ENCODE measurements at regions not wholly inside any gene's neighbourhood (a gene's known extent, or its start where the extent isn't known, plus 50 kb on each side); places are given as distances from the start of the nearest gene placed in this dataset.

DNA sequence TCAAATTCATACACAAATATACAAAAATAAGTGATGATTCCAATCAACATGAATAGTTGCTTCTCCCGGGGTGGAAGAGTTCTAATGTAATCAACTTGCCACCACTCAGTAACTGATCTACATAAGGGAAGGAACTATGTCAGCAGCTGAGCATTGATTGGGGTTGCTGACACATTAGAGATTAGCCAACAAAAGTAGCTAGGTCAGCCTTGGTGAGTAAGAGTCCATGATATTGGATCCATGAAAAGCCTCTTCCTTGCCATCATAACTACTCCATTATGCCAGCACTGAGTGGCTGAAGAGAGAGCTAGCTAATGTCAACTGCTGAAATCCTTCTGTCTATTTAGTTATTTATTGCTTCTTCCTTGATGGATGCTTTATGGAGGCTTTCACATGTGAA lies 309.8 kb downstream of the NFIB start:
- in situ Hi-C loops (cut with MboI) (no loop called here), intact Hi-C loops (cut with micrococcal nuclease; ENCODE audit: unreplicated experiment) (no loop called here)
- no peaks in the 10 kb centered on the region for H3K36me3 ChIP-seq (ENCODE audit: control insufficient read depth in 2 of 2, insufficient read depth in 2 of 2, low read length in 1 of 2)
- H3K27ac ChIP-seq (ENCODE audit: control insufficient read depth, insufficient read depth), result no peak overlapping the region
- no peak overlapping the region for H3K4me2 ChIP-seq (ENCODE audit: control insufficient read depth, insufficient read depth)
- no peak for TF ChIP-seq HCFC1 (IDR thresholded peaks at IDR 0.05; ENCODE audit: low read length)
- TF ChIP-seq POLR2A (IDR thresholded peaks at IDR 0.05; ENCODE audit: low read depth, low read length), result no peak
- TF ChIP-seq, protein P1, sequence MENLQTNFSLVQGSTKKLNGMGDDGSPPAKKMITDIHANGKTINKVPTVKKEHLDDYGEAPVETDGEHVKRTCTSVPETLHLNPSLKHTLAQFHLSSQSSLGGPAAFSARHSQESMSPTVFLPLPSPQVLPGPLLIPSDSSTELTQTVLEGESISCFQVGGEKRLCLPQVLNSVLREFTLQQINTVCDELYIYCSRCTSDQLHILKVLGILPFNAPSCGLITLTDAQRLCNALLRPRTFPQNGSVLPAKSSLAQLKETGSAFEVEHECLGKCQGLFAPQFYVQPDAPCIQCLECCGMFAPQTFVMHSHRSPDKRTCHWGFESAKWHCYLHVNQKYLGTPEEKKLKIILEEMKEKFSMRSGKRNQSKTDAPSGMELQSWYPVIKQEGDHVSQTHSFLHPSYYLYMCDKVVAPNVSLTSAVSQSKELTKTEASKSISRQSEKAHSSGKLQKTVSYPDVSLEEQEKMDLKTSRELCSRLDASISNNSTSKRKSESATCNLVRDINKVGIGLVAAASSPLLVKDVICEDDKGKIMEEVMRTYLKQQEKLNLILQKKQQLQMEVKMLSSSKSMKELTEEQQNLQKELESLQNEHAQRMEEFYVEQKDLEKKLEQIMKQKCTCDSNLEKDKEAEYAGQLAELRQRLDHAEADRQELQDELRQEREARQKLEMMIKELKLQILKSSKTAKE (IDR thresholded peaks at IDR 0.05; ENCODE audit: low read depth, poor library complexity, severe bottlenecking), result no peak
- no peak for TF ChIP-seq EED (IDR thresholded peaks at IDR 0.05; ENCODE audit: low read depth)
- no peak for TF ChIP-seq ZBED1 (IDR thresholded peaks at IDR 0.05; ENCODE audit: borderline replicate concordance)
- TF ChIP-seq ZNF24 (IDR thresholded peaks at IDR 0.05), result no peak
- ChIA-PET RAD21 (ENCODE audit: unreplicated experiment) (no interaction called here), SMC1A (ENCODE audit: uncharacterized antibody, unreplicated experiment) (interaction anchor here (1.1 kb wide), 1 partner anchor 21 kb away, joined by 4 read pairs; no protein-coding TSS in a partner anchor), CTCF (no interaction called here), POLR2A (no interaction called here)
- no peaks in the 10 kb centered on the region for H3K4me1 ChIP-seq (ENCODE audit: control insufficient read depth, insufficient read depth, low read length)
- BruUV-seq (replicated peaks), result no TSS peak
- H3K4me3 ChIP-seq, result no peak overlapping the region
- no peaks in the 10 kb centered on the region for H3K27me3 ChIP-seq (replicated peaks in 1 of 2; ENCODE audit: control insufficient read depth in 2 of 2, insufficient read depth in 2 of 2, low read length in 1 of 2)
- no peaks in the 10 kb centered on the region for H3K79me2 ChIP-seq (ENCODE audit: control insufficient read depth, insufficient read depth, low read length)
- H2AFZ ChIP-seq (ENCODE audit: control insufficient read depth, low read depth, low read length), result no peak overlapping the region
- no peak for DNase-seq (ENCODE audit: low read depth, low spot score)
- ATAC-seq, result no peak
- no peaks in the 10 kb centered on the region for H4K20me1 ChIP-seq (ENCODE audit: control insufficient read depth, insufficient read depth)
- no peak overlapping the region for H3K9ac ChIP-seq (ENCODE audit: control insufficient read depth, insufficient read depth, low read length)
- no peaks in the 10 kb centered on the region for H3K9me3 ChIP-seq (replicated peaks; ENCODE audit: control insufficient read depth, insufficient read depth, low read length)
- FAIRE-seq, result no peak
- 26% methylated on average over 1 of the region's 1 CpG for WGBS (ENCODE audit: insufficient coverage, insufficient replicate concordance, low lambda C conversion rate, missing lambda C conversion rate)

DNA sequence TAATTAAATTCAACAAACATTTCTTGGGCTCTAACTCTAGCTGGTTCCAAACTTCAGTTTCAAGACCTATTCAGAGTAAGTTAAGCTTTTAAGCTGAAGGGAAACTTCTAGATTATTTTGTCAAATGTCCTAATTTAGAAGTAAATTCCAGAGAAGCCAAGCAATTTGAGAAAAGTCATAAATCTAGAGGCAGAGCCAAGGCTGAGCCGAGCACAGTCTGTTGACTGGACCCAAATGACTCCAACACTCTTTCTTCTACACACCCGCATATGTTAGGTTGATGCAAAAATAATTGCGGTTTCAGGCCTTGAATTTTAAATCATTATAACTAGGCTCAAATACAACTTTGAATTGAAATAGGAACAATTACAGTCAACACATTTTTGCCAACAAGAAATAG lies 319.7 kb downstream of the NFIB start:
- Histone ChIP-seq H3K27me3 (replicated peaks in 1 of 2; ENCODE audit: control insufficient read depth in 2 of 2, insufficient read depth in 2 of 2, low read length in 1 of 2) (no peaks in the 10 kb centered on the region), H3K9ac (ENCODE audit: control insufficient read depth, insufficient read depth, low read length) (no peak overlapping the region), H4K20me1 (ENCODE audit: control insufficient read depth, insufficient read depth) (no peaks in the 10 kb centered on the region), H3K4me3 (no peak overlapping the region), H2AFZ (ENCODE audit: control insufficient read depth, low read depth, low read length) (no peak overlapping the region), H3K27ac (ENCODE audit: control insufficient read depth, insufficient read depth) (no peak overlapping the region), H3K36me3 (ENCODE audit: control insufficient read depth in 2 of 2, insufficient read depth in 2 of 2, low read length in 1 of 2) (no peaks in the 10 kb centered on the region), H3K79me2 (ENCODE audit: control insufficient read depth, insufficient read depth, low read length) (no peaks in the 10 kb centered on the region), H3K4me2 (ENCODE audit: control insufficient read depth, insufficient read depth) (no peak overlapping the region), H3K4me1 (ENCODE audit: control insufficient read depth, insufficient read depth, low read length) (no peaks in the 10 kb centered on the region), H3K9me3 (replicated peaks; ENCODE audit: control insufficient read depth, insufficient read depth, low read length) (no peaks in the 10 kb centered on the region)
- BruUV-seq (replicated peaks), result no TSS peak
- no peak for FAIRE-seq
- ChIA-PET RAD21 (ENCODE audit: unreplicated experiment) (no interaction called here), CTCF (no interaction called here), POLR2A (no interaction called here), SMC1A (ENCODE audit: uncharacterized antibody, unreplicated experiment) (no interaction called here)
- 61% methylated on average over 3 of the region's 3 CpGs for whole genome bisulfite sequencing (ENCODE audit: insufficient coverage, insufficient replicate concordance, low lambda C conversion rate, missing lambda C conversion rate)
- no peak for DNase-seq (ENCODE audit: low read depth, low spot score)
- in situ Hi-C loops (cut with MboI), result no loop called here
- intact Hi-C loops (cut with micrococcal nuclease; ENCODE audit: unreplicated experiment), result no loop called here
- no peak for ATAC-seq
- no peak for TF ChIP-seq SUPT20H (IDR thresholded peaks at IDR 0.05; ENCODE audit: borderline replicate concordance, control insufficient read depth, low read depth, low read length)
- TF ChIP-seq ZNF384 (IDR thresholded peaks at IDR 0.05; ENCODE audit: borderline replicate concordance, low read depth, low read length), result no peak
- TF ChIP-seq, protein P2, sequence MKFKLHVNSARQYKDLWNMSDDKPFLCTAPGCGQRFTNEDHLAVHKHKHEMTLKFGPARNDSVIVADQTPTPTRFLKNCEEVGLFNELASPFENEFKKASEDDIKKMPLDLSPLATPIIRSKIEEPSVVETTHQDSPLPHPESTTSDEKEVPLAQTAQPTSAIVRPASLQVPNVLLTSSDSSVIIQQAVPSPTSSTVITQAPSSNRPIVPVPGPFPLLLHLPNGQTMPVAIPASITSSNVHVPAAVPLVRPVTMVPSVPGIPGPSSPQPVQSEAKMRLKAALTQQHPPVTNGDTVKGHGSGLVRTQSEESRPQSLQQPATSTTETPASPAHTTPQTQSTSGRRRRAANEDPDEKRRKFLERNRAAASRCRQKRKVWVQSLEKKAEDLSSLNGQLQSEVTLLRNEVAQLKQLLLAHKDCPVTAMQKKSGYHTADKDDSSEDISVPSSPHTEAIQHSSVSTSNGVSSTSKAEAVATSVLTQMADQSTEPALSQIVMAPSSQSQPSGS (IDR thresholded peaks at IDR 0.05; ENCODE audit: low read length), result no peak
- no peak for TF ChIP-seq ZNF24 (IDR thresholded peaks at IDR 0.05)
- no peak for TF ChIP-seq POLR2AphosphoS2 (IDR thresholded peaks at IDR 0.05; ENCODE audit: low read depth, low read length)
- TF ChIP-seq, protein P3, sequence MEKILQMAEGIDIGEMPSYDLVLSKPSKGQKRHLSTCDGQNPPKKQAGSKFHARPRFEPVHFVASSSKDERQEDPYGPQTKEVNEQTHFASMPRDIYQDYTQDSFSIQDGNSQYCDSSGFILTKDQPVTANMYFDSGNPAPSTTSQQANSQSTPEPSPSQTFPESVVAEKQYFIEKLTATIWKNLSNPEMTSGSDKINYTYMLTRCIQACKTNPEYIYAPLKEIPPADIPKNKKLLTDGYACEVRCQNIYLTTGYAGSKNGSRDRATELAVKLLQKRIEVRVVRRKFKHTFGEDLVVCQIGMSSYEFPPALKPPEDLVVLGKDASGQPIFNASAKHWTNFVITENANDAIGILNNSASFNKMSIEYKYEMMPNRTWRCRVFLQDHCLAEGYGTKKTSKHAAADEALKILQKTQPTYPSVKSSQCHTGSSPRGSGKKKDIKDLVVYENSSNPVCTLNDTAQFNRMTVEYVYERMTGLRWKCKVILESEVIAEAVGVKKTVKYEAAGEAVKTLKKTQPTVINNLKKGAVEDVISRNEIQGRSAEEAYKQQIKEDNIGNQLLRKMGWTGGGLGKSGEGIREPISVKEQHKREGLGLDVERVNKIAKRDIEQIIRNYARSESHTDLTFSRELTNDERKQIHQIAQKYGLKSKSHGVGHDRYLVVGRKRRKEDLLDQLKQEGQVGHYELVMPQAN (conservative IDR thresholded peaks at IDR 0.05), result no peak
- no peak for TF ChIP-seq ATF7 (IDR thresholded peaks at IDR 0.05; ENCODE audit: low read depth)
- no peak for TF ChIP-seq NFXL1 (IDR thresholded peaks at IDR 0.05; ENCODE audit: borderline replicate concordance)
- no peak for TF ChIP-seq PAX5 (IDR thresholded peaks at IDR 0.05; ENCODE audit: borderline replicate concordance, low read depth, low read length)
- TF ChIP-seq RBBP5 (conservative IDR thresholded peaks at IDR 0.05), result no peak
- no peak for TF ChIP-seq ZBED1 (IDR thresholded peaks at IDR 0.05; ENCODE audit: borderline replicate concordance)
